GM10266 (cell line): ENCODE measurements at regions not wholly inside any gene's neighbourhood (a gene's known extent, or its start where the extent isn't known, plus 50 kb on each side); places are given as distances from the start of the nearest gene placed in this dataset.

ENCODE experiments used
- DNase-seq: peaks from one replicate; pipeline ENCODE4 v3.0.0; 2012; ENCODE audit errors: extremely low spot score
- CTCF ChIP-seq: IDR thresholded peaks from 2 replicates; pipeline ENCODE4 v1.5.1; 2012; ENCODE audit warnings: mild to moderate bottlenecking, low read depth; ENCODE audit not compliant: control insufficient read depth, insufficient read depth; ENCODE audit errors: missing control alignments

GRCh38 chr1:219347921-219348391 lies 174.3 kb downstream of the LYPLAL1 start:
- DNase-seq: no peak
- no peak for TF ChIP-seq CTCF

GRCh38 chr1:219347376-219347775 lies 173.7 kb downstream of the LYPLAL1 start:
- no peak for TF ChIP-seq CTCF
- no peak for DNase-seq

- TF ChIP-seq CTCF: no peak
- no peak for DNase-seq
Observed at GRCh38 chr1:219345953-219346352, 172.3 kb downstream of the LYPLAL1 start.

- no peak for DNase-seq
- TF ChIP-seq CTCF: no peak
Observed at GRCh38 chr1:219342836-219343235, 169.2 kb downstream of the LYPLAL1 start.

- TF ChIP-seq CTCF: no peak
- no peak for DNase-seq
Observed at GRCh38 chr1:219340796-219341195, 167.1 kb downstream of the LYPLAL1 start.

- TF ChIP-seq CTCF: no peak
- DNase-seq: no peak
Observed at GRCh38 chr1:219339466-219339865, 165.8 kb downstream of the LYPLAL1 start.

GRCh38 chr1:219337588-219337987 lies 163.9 kb downstream of the LYPLAL1 start:
- no peak for TF ChIP-seq CTCF

More at GRCh38 chr1:219337588-219337987, 163.9 kb downstream of the LYPLAL1 start:
- no peak for DNase-seq
